Vagina (tissue), 2 donors: ENCODE measurements at regions not wholly inside any gene's neighbourhood (a gene's known extent, or its start where the extent isn't known, plus 50 kb on each side); places are given as distances from the start of the nearest gene placed in this dataset.

ENCODE experiments used
- POLR2A ChIP-seq, 2 donors: fragments of 450-650 bp; IDR thresholded peaks; one replicate each; pipeline ENCODE4 v1.6.1; 2017; ENCODE audit warnings: antibody characterized with exemption in 2 of 2, mild to moderate bottlenecking in 2 of 2, moderate library complexity in 2 of 2
- POLR2AphosphoS5 ChIP-seq, 2 donors: sonication (generic); formaldehyde crosslinking; IDR thresholded peaks; one replicate each; pipeline ENCODE4 v1.9.0; 2017; ENCODE audit warnings: antibody characterized with exemption in 2 of 2, mild to moderate bottlenecking in 2 of 2, low read depth in 1 of 2; ENCODE audit not compliant: insufficient read depth in 1 of 2
- TF ChIP-seq, protein P1 (sequence below), 3 experiments: fragments of 450-650 bp in 2 of 3; fragments of 200-600 bp in 1 of 3; sonication (generic) in 1 of 3; IDR thresholded peaks; one replicate each; pipeline ENCODE4 v1.5.1; 2017 to 2019; ENCODE audit warnings: antibody characterized with exemption in 3 of 3, mild to moderate bottlenecking in 2 of 3, moderate library complexity in 2 of 3

DNA sequence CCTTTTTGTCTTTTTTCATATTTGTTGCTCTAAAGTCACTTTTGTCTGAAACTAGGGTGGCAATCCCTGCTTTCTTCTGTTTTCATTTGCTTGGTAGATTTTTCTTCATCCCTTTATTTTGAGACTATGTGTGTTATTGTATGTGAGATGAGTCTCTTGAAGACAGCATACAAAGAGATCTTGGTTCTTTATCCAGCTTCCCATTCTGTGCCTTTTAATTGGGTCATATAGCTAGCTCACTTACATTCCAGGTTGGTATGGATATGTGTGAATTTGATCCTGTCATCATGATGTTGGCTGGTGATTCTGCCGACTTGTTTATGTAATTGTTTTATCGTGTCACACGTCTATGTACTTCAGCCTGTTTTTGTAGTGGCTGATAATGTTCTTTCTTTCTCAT is 267.7 kb upstream of the MGAT4C start:
- TF ChIP-seq, protein P1, sequence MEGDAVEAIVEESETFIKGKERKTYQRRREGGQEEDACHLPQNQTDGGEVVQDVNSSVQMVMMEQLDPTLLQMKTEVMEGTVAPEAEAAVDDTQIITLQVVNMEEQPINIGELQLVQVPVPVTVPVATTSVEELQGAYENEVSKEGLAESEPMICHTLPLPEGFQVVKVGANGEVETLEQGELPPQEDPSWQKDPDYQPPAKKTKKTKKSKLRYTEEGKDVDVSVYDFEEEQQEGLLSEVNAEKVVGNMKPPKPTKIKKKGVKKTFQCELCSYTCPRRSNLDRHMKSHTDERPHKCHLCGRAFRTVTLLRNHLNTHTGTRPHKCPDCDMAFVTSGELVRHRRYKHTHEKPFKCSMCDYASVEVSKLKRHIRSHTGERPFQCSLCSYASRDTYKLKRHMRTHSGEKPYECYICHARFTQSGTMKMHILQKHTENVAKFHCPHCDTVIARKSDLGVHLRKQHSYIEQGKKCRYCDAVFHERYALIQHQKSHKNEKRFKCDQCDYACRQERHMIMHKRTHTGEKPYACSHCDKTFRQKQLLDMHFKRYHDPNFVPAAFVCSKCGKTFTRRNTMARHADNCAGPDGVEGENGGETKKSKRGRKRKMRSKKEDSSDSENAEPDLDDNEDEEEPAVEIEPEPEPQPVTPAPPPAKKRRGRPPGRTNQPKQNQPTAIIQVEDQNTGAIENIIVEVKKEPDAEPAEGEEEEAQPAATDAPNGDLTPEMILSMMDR (IDR thresholded peaks at IDR 0.05): no peak
- TF ChIP-seq POLR2AphosphoS5 (IDR thresholded peaks at IDR 0.05; ENCODE audit: insufficient read depth in 1 of 2, low read depth in 1 of 2): no peak
- no peak for TF ChIP-seq POLR2A (IDR thresholded peaks at IDR 0.05)
